ENCODE measurements at regions not wholly inside any gene's neighbourhood (a gene's known extent, or its start where the extent isn't known, plus 50 kb on each side); places are given as distances from the start of the nearest gene placed in this dataset.

GRCh38 chr15:25557926-25558325 lies 119.1 kb upstream of the UBE3A start:
- ChIA-PET CTCF (no interaction called here), POLR2A (no interaction called here)
- H3K4me2 ChIP-seq (replicated peaks; ENCODE audit: low read depth, low read length, poor library complexity, severe bottlenecking), result no peak overlapping the region
- Mint-ChIP-seq H3K27me3 (no peaks in the 10 kb centered on the region), H3K9me3 (ENCODE audit: insufficient read depth) (peaks cover 8% of the 10 kb centered on the region), H3K27ac (no peak overlapping the region), H3K4me3 (no peak overlapping the region), H3K4me1 (no peaks in the 10 kb centered on the region)
- peaks cover 0 to 10% (median 0%) of the 10 kb centered on the region in 3 donors for H3K9me3 ChIP-seq (ENCODE audit: control extremely low read depth in 1 of 3, control insufficient read depth in 2 of 3, insufficient read depth in 1 of 3, low read length in 2 of 3)
- TF ChIP-seq, protein P1, sequence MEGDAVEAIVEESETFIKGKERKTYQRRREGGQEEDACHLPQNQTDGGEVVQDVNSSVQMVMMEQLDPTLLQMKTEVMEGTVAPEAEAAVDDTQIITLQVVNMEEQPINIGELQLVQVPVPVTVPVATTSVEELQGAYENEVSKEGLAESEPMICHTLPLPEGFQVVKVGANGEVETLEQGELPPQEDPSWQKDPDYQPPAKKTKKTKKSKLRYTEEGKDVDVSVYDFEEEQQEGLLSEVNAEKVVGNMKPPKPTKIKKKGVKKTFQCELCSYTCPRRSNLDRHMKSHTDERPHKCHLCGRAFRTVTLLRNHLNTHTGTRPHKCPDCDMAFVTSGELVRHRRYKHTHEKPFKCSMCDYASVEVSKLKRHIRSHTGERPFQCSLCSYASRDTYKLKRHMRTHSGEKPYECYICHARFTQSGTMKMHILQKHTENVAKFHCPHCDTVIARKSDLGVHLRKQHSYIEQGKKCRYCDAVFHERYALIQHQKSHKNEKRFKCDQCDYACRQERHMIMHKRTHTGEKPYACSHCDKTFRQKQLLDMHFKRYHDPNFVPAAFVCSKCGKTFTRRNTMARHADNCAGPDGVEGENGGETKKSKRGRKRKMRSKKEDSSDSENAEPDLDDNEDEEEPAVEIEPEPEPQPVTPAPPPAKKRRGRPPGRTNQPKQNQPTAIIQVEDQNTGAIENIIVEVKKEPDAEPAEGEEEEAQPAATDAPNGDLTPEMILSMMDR (IDR thresholded peaks at IDR 0.05), result no peak
- no peak for TF ChIP-seq EZH2 (IDR thresholded peaks at IDR 0.05; ENCODE audit: borderline replicate concordance, insufficient read depth, low read depth, low read length, poor library complexity, severe bottlenecking)
- H3K27me3 ChIP-seq (replicated peaks in 1 of 4; ENCODE audit: control extremely low read depth in 1 of 4, control insufficient read depth in 3 of 4, insufficient read depth in 4 of 4, low read length in 3 of 4), result no peaks in the 10 kb centered on the region
- H3K4me1 ChIP-seq (ENCODE audit: control insufficient read depth in 2 of 2, insufficient read depth in 2 of 2, low read length in 2 of 2), result no peaks in the 10 kb centered on the region
- no peak overlapping the region for H2AFZ ChIP-seq (ENCODE audit: insufficient read depth, low read depth, low read length, poor library complexity, severe bottlenecking)
- intact Hi-C loops (cut with micrococcal nuclease), result no loop called here
- no peak overlapping the region for H3K9ac ChIP-seq (ENCODE audit: low read length)
- ATAC-seq (ENCODE audit: low read depth) (no peak), DNase-seq (no peak)
- H4K20me1 ChIP-seq (ENCODE audit: control insufficient read depth, insufficient read depth, low read length, poor library complexity, severe bottlenecking), result no peaks in the 10 kb centered on the region
- H3K4me3 ChIP-seq (ENCODE audit: control extremely low read depth in 1 of 5, extremely low read depth in 1 of 5, insufficient read depth in 1 of 5, low read depth in 2 of 5, low read length in 4 of 5), result no peak overlapping the region
- WGBS (ENCODE audit: insufficient coverage), result 97% methylated on average over 5 of the region's 5 CpGs
- no peaks in the 10 kb centered on the region for H3K36me3 ChIP-seq (replicated peaks in 1 of 2; ENCODE audit: control extremely low read depth in 1 of 2, control insufficient read depth in 1 of 2, extremely low read depth in 1 of 2, insufficient read depth in 2 of 2, low read length in 1 of 2)
- no peaks in the 10 kb centered on the region for H3K79me2 ChIP-seq (ENCODE audit: control insufficient read depth, insufficient read depth, low read length)
- H3K27ac ChIP-seq (ENCODE audit: low read length in 2 of 2), result no peak overlapping the region

- Histone ChIP-seq H4K20me1 (ENCODE audit: control insufficient read depth, insufficient read depth, low read length, poor library complexity, severe bottlenecking) (no peaks in the 10 kb centered on the region), H3K9ac (ENCODE audit: low read length) (no peak overlapping the region), H3K36me3 (replicated peaks in 1 of 2; ENCODE audit: control extremely low read depth in 1 of 2, control insufficient read depth in 1 of 2, extremely low read depth in 1 of 2, insufficient read depth in 2 of 2, low read length in 1 of 2) (no peaks in the 10 kb centered on the region), H2AFZ (ENCODE audit: insufficient read depth, low read depth, low read length, poor library complexity, severe bottlenecking) (no peak overlapping the region), H3K27ac (ENCODE audit: low read length in 2 of 2) (no peak overlapping the region), H3K27me3 (replicated peaks in 1 of 4; ENCODE audit: control extremely low read depth in 1 of 4, control insufficient read depth in 3 of 4, insufficient read depth in 4 of 4, low read length in 3 of 4) (no peaks in the 10 kb centered on the region), H3K4me2 (replicated peaks; ENCODE audit: low read depth, low read length, poor library complexity, severe bottlenecking) (no peak overlapping the region), H3K4me1 (ENCODE audit: control insufficient read depth in 2 of 2, insufficient read depth in 2 of 2, low read length in 2 of 2) (no peaks in the 10 kb centered on the region), H3K79me2 (ENCODE audit: control insufficient read depth, insufficient read depth, low read length) (no peaks in the 10 kb centered on the region), H3K4me3 (ENCODE audit: control extremely low read depth in 1 of 5, extremely low read depth in 1 of 5, insufficient read depth in 1 of 5, low read depth in 2 of 5, low read length in 4 of 5) (no peak overlapping the region), H3K9me3 (ENCODE audit: control extremely low read depth in 1 of 3, control insufficient read depth in 2 of 3, insufficient read depth in 1 of 3, low read length in 2 of 3) (peaks cover 0 to 10% (median 0%) of the 10 kb centered on the region in 3 donors)
- TF ChIP-seq EZH2 (IDR thresholded peaks at IDR 0.05; ENCODE audit: borderline replicate concordance, insufficient read depth, low read depth, low read length, poor library complexity, severe bottlenecking), result no peak
- TF ChIP-seq, protein P1 (IDR thresholded peaks at IDR 0.05), result no peak
- no peak overlapping the region for H3K27ac Mint-ChIP-seq
- H3K4me3 Mint-ChIP-seq, result no peak overlapping the region
- POLR2A ChIA-PET, result no interaction called here
- intact Hi-C loops (cut with micrococcal nuclease), result no loop called here
- H3K9me3 Mint-ChIP-seq (ENCODE audit: insufficient read depth), result peaks cover 8% of the 10 kb centered on the region
- no peaks in the 10 kb centered on the region for H3K27me3 Mint-ChIP-seq
- H3K4me1 Mint-ChIP-seq, result no peaks in the 10 kb centered on the region
- CTCF ChIA-PET, result no interaction called here
- no peak for DNase-seq
- no peak for ATAC-seq (ENCODE audit: low read depth)
These were observed 117.3 kb upstream of the UBE3A start for GRCh38 chr15:25556136-25556535.
